HCT116 (cell line): ENCODE measurements at regions not wholly inside any gene's neighbourhood (a gene's known extent, or its start where the extent isn't known, plus 50 kb on each side); places are given as distances from the start of the nearest gene placed in this dataset.
"Not testable (repeated sequence)": the region's sequence is repeated elsewhere in the genome, so short reads cannot be mapped to it uniquely, and the experiment has no call there.

Experiments
- ATAC-seq: fragments of 200-7000 bp; cut with Tn5 transposase; 2 replicates; pipeline ENCODE4 v1.9.1; 2020; ENCODE audit warnings: mild to moderate bottlenecking, moderate library complexity
- BruUV-seq: library from RNA; stranded (reverse); fragments of 400-500 nt; replicated peaks from 2 replicates; lab custom pipeline; 2021; lab: Mats Ljungman, UMichigan
- CTCF ChIA-PET: fragments of 300-600 bp; sonication (Branson Sonifier 250); formaldehyde crosslinking; loops from one replicate; lab custom pipeline; 2021; ENCODE audit warnings: antibody characterized with exemption; lab: Charles Lee
- POLR2A ChIA-PET: fragments of 300-600, 350-600 bp; sonication (Branson Sonifier 250); formaldehyde crosslinking; loops from one replicate; lab custom pipeline; 2021; ENCODE audit warnings: antibody characterized with exemption; lab: Charles Lee
- RAD21 ChIA-PET, 2 experiments: fragments of 300-600 bp; sonication (Branson Sonifier 250); formaldehyde crosslinking; loops; one replicate each; lab custom pipeline; 2023; ENCODE audit warnings: low total read pairs in 2 of 2; ENCODE audit not compliant: uncharacterized antibody in 2 of 2, unreplicated experiment in 2 of 2, low non-redundant PET in 1 of 2; lab: Charles Lee
- DNase-seq: peaks from one replicate; pipeline ENCODE4 v3.0.0-alpha.2; 2010; ENCODE audit warnings: low read depth, low spot score
- H2AFZ ChIP-seq: fragments of 200-600 bp; shearing (Covaris generic), sonication (generic); 2 replicates; pipeline ENCODE4 v1.6.1; 2017; ENCODE audit warnings: low read depth, mixed run types, mixed read lengths, antibody characterized with exemption, low read length; ENCODE audit not compliant: poor library complexity, severe bottlenecking
- H3K27ac ChIP-seq: 2 replicates; pipeline ENCODE4 v1.5.1; 2012; ENCODE audit warnings: low read depth, low read length
- H3K27me3 ChIP-seq: fragments of 200-600 bp; sonication (generic); 2 replicates; pipeline ENCODE4 v1.6.1; 2016; ENCODE audit warnings: mixed run types, low read length, mixed read lengths; ENCODE audit not compliant: insufficient read depth
- H3K36me3 ChIP-seq, 2 experiments: fragments of 200-500 bp in 1 of 2; fragments of 200-600 bp in 1 of 2; sonication (Bioruptor generic) in 1 of 2; sonication (generic) in 1 of 2; 2 replicates each; pipeline versions ENCODE4 v1.5.1 to v1.6.1; 2014 to 2016; ENCODE audit warnings: low read length in 2 of 2, inconsistent platforms in 1 of 2, mixed read lengths in 1 of 2, mixed run types in 1 of 2; ENCODE audit not compliant: insufficient read depth in 2 of 2, control insufficient read depth in 1 of 2
- H3K4me1 ChIP-seq, 2 experiments: fragments of 200-600 bp in 1 of 2; sonication (generic) in 1 of 2; 2 replicates each; pipeline versions ENCODE4 v1.5.1 to v1.6.1; 2012 to 2017; ENCODE audit warnings: low read length in 2 of 2, inconsistent platforms in 1 of 2, mild to moderate bottlenecking in 1 of 2, mixed read lengths in 1 of 2, mixed run types in 1 of 2, moderate library complexity in 1 of 2; ENCODE audit not compliant: insufficient read depth in 2 of 2, control insufficient read depth in 1 of 2
- H3K4me2 ChIP-seq: fragments of 200-600 bp; sonication (generic); 2 replicates; pipeline ENCODE4 v1.6.1; 2017; ENCODE audit warnings: mixed run types, low read length, mixed read lengths
- H3K4me3 ChIP-seq, 2 experiments: fragments of 200-600 bp in 1 of 2; sonication (generic) in 1 of 2; replicated peaks in 1 of 2; 2 replicates each; pipeline ENCODE4 v1.5.1; 2011 to 2016; ENCODE audit warnings: low read length in 2 of 2, control low read depth in 1 of 2, low read depth in 1 of 2, mild to moderate bottlenecking in 1 of 2, mixed read lengths in 1 of 2, mixed run types in 1 of 2
- H3K79me2 ChIP-seq: fragments of 200-600 bp; sonication (generic); 2 replicates; pipeline ENCODE4 v1.6.1; 2017; ENCODE audit warnings: mild to moderate bottlenecking, mixed run types, low read length, moderate library complexity, mixed read lengths; ENCODE audit not compliant: insufficient read depth
- H3K9ac ChIP-seq: fragments of 200-600 bp; sonication (generic); 2 replicates; pipeline ENCODE4 v1.6.1; 2016; ENCODE audit warnings: low read length, mixed read lengths
- H3K9me2 ChIP-seq: fragments of 200-600 bp; sonication (generic), shearing (Covaris generic); 2 replicates; pipeline ENCODE4 v1.6.1; 2017; ENCODE audit warnings: mixed run types, mild to moderate bottlenecking, moderate library complexity; ENCODE audit not compliant: insufficient read depth
- H3K9me3 ChIP-seq, 2 experiments: fragments of 200-500 bp in 1 of 2; fragments of 200-600 bp in 1 of 2; sonication (Bioruptor generic) in 1 of 2; sonication (generic) in 1 of 2; 2 replicates each; pipeline ENCODE4 v1.6.1; 2014 to 2017; ENCODE audit warnings: low read length in 2 of 2, mixed read lengths in 2 of 2, inconsistent platforms in 1 of 2, low read depth in 1 of 2, mild to moderate bottlenecking in 1 of 2, mixed run types in 1 of 2, moderate library complexity in 1 of 2; ENCODE audit not compliant: control insufficient read depth in 1 of 2, insufficient read depth in 1 of 2
- H4K20me1 ChIP-seq: fragments of 200-600 bp; sonication (generic), shearing (Covaris generic); 2 replicates; pipeline ENCODE4 v1.6.1; 2017; ENCODE audit warnings: mixed run types, mild to moderate bottlenecking, moderate library complexity; ENCODE audit not compliant: insufficient read depth
- intact Hi-C: fragments of 100-400 bp; cut with micrococcal nuclease; formaldehyde crosslinking; loops from 2 replicates; pipeline ENCODE4 v1.10.0; 2022

DNA sequence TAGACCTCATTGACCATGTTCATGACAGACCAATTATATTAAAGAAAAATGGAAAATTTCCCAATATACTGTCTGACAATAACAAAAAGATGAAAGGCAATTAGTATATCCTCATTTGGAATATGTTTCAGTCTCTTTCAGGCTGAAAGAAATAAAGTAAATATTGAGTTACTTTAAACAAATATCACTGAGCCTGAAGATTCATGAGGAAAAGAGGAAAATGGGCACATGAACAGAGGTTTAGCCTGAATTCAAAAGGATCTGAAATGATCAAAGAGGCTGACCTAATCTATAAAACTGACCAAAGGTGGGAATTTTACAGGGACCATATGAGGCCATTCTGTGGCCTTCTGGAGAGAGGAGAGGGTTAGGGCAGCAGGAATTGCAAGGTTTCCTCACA lies 771.5 kb upstream of the CDH18 start:
- H4K20me1 ChIP-seq, H3K79me2 ChIP-seq, ATAC-seq, intact Hi-C loops, H3K4me3 ChIP-seq, H3K9me3 ChIP-seq, POLR2A ChIA-PET, H3K9ac ChIP-seq, H3K9me2 ChIP-seq, H3K4me2 ChIP-seq, H2AFZ ChIP-seq, H3K4me1 ChIP-seq, H3K27me3 ChIP-seq, H3K27ac ChIP-seq, DNase-seq, RAD21 ChIA-PET, CTCF ChIA-PET, H3K36me3 ChIP-seq, BruUV-seq: not testable (repeated sequence)

GRCh38 chr5:20752179-20752578 lies 764.2 kb upstream of the CDH18 start:
- H3K9me3 ChIP-seq, H3K4me2 ChIP-seq, BruUV-seq, H2AFZ ChIP-seq, H3K36me3 ChIP-seq, H3K4me1 ChIP-seq, H3K9ac ChIP-seq, intact Hi-C loops, DNase-seq, H3K27me3 ChIP-seq, H4K20me1 ChIP-seq, CTCF ChIA-PET, ATAC-seq, H3K27ac ChIP-seq, H3K9me2 ChIP-seq, H3K4me3 ChIP-seq, H3K79me2 ChIP-seq, POLR2A ChIA-PET, RAD21 ChIA-PET: not testable (repeated sequence)

GRCh38 chr5:20735715-20736114 lies 747.7 kb upstream of the CDH18 start:
- ATAC-seq, result not testable (repeated sequence)

DNA sequence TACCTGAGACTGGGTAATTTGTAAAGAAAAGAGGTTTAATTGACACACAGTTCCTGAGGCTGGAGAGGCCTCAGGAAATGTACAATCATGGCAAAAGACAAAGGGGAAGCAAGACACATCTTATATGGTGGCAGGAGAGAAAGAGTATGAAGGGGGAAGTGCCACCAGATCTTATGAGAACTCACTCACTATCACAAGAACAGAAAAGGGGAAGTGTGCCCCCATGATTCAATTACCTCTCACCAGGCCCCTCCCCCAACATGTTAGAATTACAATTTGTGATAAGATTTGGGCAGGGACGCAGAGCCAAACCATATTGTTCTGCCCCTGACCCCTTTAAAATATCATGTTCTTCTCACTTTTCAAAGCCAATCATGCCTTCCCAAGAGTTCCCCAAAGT lies 744.2 kb upstream of the CDH18 start:
- H3K4me2 ChIP-seq, H3K9me3 ChIP-seq, H3K9me2 ChIP-seq, POLR2A ChIA-PET, H2AFZ ChIP-seq, CTCF ChIA-PET, H3K9ac ChIP-seq, H3K27me3 ChIP-seq, H3K27ac ChIP-seq, H3K4me3 ChIP-seq, H3K4me1 ChIP-seq, H3K79me2 ChIP-seq, BruUV-seq, intact Hi-C loops, RAD21 ChIA-PET, H3K36me3 ChIP-seq, DNase-seq, H4K20me1 ChIP-seq, ATAC-seq: not testable (repeated sequence)

More at GRCh38 chr5:20735715-20736114, 747.7 kb upstream of the CDH18 start:
- RAD21 ChIA-PET, CTCF ChIA-PET, BruUV-seq, DNase-seq, H3K4me2 ChIP-seq, H2AFZ ChIP-seq, H3K27ac ChIP-seq, POLR2A ChIA-PET, H3K9me3 ChIP-seq, H3K79me2 ChIP-seq, H3K36me3 ChIP-seq, H3K4me1 ChIP-seq, H3K4me3 ChIP-seq, H3K27me3 ChIP-seq, intact Hi-C loops, H4K20me1 ChIP-seq, H3K9ac ChIP-seq, H3K9me2 ChIP-seq: not testable (repeated sequence)

- H3K4me2 ChIP-seq, ATAC-seq, POLR2A ChIA-PET: not testable (repeated sequence)
Measured at GRCh38 chr5:20721286-20721685, 733.3 kb upstream of the CDH18 start.

More at GRCh38 chr5:20721286-20721685, 733.3 kb upstream of the CDH18 start:
- H3K36me3 ChIP-seq, H3K9me2 ChIP-seq, H3K27me3 ChIP-seq, RAD21 ChIA-PET, H4K20me1 ChIP-seq, CTCF ChIA-PET, DNase-seq, BruUV-seq, H3K27ac ChIP-seq, H2AFZ ChIP-seq, H3K4me3 ChIP-seq, intact Hi-C loops, H3K4me1 ChIP-seq, H3K9me3 ChIP-seq, H3K79me2 ChIP-seq, H3K9ac ChIP-seq: not testable (repeated sequence)
